Gastrocnemius medialis (tissue), 4 donors: ENCODE measurements at regions not wholly inside any gene's neighbourhood (a gene's known extent, or its start where the extent isn't known, plus 50 kb on each side); places are given as distances from the start of the nearest gene placed in this dataset.

ENCODE experiments used
- CTCF ChIP-seq, 5 experiments: fragments of 450-650 bp in 3 of 5; fragments of 200-600 bp in 2 of 5; sonication (generic) in 2 of 5; IDR thresholded peaks in 4 of 5; conservative IDR thresholded peaks in 1 of 5; 1 replicate in 4 of 5; 2 replicates in 1 of 5; pipeline ENCODE4 v1.5.1; 2016 to 2019; ENCODE audit warnings: antibody characterized with exemption in 5 of 5, mild to moderate bottlenecking in 3 of 5, moderate library complexity in 3 of 5
- POLR2A ChIP-seq, 2 donors: fragments of 450-650 bp; IDR thresholded peaks; one replicate each; pipeline ENCODE4 v1.6.1; 2017; ENCODE audit warnings: antibody characterized with exemption in 2 of 2, mild to moderate bottlenecking in 2 of 2, moderate library complexity in 2 of 2

GRCh38 chr17:77042476-77043231 lies 98.1 kb upstream of the SEC14L1 start:
- TF ChIP-seq CTCF (IDR thresholded peaks at IDR 0.05 in 4 of 5, conservative IDR thresholded peaks at IDR 0.05 in 1 of 5), result no peak
- no peak for TF ChIP-seq POLR2A (IDR thresholded peaks at IDR 0.05)
